CD4-positive, alpha-beta T cell (primary cell): ENCODE measurements at regions not wholly inside any gene's neighbourhood (a gene's known extent, or its start where the extent isn't known, plus 50 kb on each side); places are given as distances from the start of the nearest gene placed in this dataset.

ENCODE experiments used
- ATAC-seq: fragments of 200-7000 bp; cut with Tn5 transposase; one replicate; pipeline ENCODE4 v1.10.0; 2022; ENCODE audit warnings: mild to moderate bottlenecking; ENCODE audit not compliant: poor library complexity
- CTCF ChIA-PET: fragments of 350-600 bp; sonication (Branson Sonifier 250); formaldehyde crosslinking; loops from one replicate; lab custom pipeline; 2021; ENCODE audit warnings: antibody characterized with exemption, inconsistent platforms; lab: Charles Lee
- POLR2A ChIA-PET: fragments of 350-600 bp; sonication (Branson Sonifier 250); formaldehyde crosslinking; loops from one replicate; lab custom pipeline; 2021; ENCODE audit warnings: antibody characterized with exemption, inconsistent platforms; lab: Charles Lee
- DNase-seq, 14 experiments: peaks; one replicate each; pipeline ENCODE4 v3.0.0-alpha.2; 2013 to 2020; ENCODE audit warnings: mixed read lengths in 2 of 14
- H3K27ac ChIP-seq, 2 donors: one replicate each; pipeline versions ENCODE4 v1.5.1 to v1.7.0; 2013; ENCODE audit warnings: low read length in 2 of 2, low read depth in 1 of 2, mild to moderate bottlenecking in 1 of 2
- H3K27me3 ChIP-seq, 2 experiments: 1 replicate in 1 of 2; 2 replicates in 1 of 2; pipeline versions ENCODE4 v1.6.1 to v1.7.0; 2013; ENCODE audit warnings: low read length in 2 of 2, control low read depth in 1 of 2, mild to moderate bottlenecking in 1 of 2, moderate library complexity in 1 of 2; ENCODE audit not compliant: insufficient read depth in 2 of 2, control insufficient read depth in 1 of 2
- H3K36me3 ChIP-seq: one replicate; pipeline ENCODE4 v1.6.1; 2013; ENCODE audit warnings: low read length, control low read depth; ENCODE audit not compliant: insufficient read depth
- H3K4me1 ChIP-seq: one replicate; pipeline ENCODE4 v1.6.1; 2013; ENCODE audit warnings: low read length, control low read depth; ENCODE audit not compliant: insufficient read depth
- H3K4me3 ChIP-seq: one replicate; pipeline ENCODE4 v1.5.1; 2013; ENCODE audit warnings: mild to moderate bottlenecking, low read length, moderate library complexity
- H3K9me3 ChIP-seq, 2 experiments: 1 replicate in 1 of 2; 2 replicates in 1 of 2; pipeline versions ENCODE4 v1.6.1 to v1.7.0; 2013; ENCODE audit warnings: low read length in 2 of 2, mild to moderate bottlenecking in 2 of 2, control low read depth in 1 of 2, moderate library complexity in 1 of 2; ENCODE audit not compliant: control insufficient read depth in 1 of 2, insufficient read depth in 1 of 2
- H3K27ac Mint-ChIP-seq: one replicate; pipeline ENCODE4 v1.8.0; 2020; ENCODE audit warnings: mixed read lengths
- H3K27me3 Mint-ChIP-seq: one replicate; pipeline ENCODE4 v1.8.0; 2021; ENCODE audit warnings: mixed read lengths
- H3K36me3 Mint-ChIP-seq: one replicate; pipeline ENCODE4 v1.8.0; 2021; ENCODE audit warnings: low read depth, mixed read lengths
- H3K4me1 Mint-ChIP-seq: one replicate; pipeline ENCODE4 v1.8.0; 2021; ENCODE audit warnings: low read depth, mixed read lengths
- H3K4me3 Mint-ChIP-seq: one replicate; pipeline ENCODE4 v1.8.0; 2020; ENCODE audit warnings: mild to moderate bottlenecking, mixed read lengths
- H3K9me3 Mint-ChIP-seq: one replicate; pipeline ENCODE4 v1.8.0; 2020; ENCODE audit warnings: mixed read lengths
- CTCF ChIP-seq: fragments of 200-600 bp; IDR thresholded peaks from one replicate; pipeline ENCODE4 v1.8.0; 2022; ENCODE audit warnings: antibody characterized with exemption, mild to moderate bottlenecking
- intact Hi-C, 2 experiments: fragments of 100-400 bp; cut with DNase I in 1 of 2; cut with micrococcal nuclease in 1 of 2; formaldehyde crosslinking; loops; one replicate each; pipeline versions ENCODE4 v1.15.1 to v1.9.0; 2023 to 2025; cut with DNase I, micrococcal nuclease

GRCh38 chr3:146899171-146899570 is 294.0 kb upstream of the PLSCR5 start:
- Mint-ChIP-seq H3K4me3 (no peak overlapping the region), H3K27me3 (no peaks in the 10 kb centered on the region), H3K36me3 (no peaks in the 10 kb centered on the region), H3K9me3 (peaks cover 4% of the 10 kb centered on the region), H3K4me1 (no peaks in the 10 kb centered on the region), H3K27ac (no peak overlapping the region)
- Histone ChIP-seq H3K9me3 (peaks cover 4 to 5% of the 10 kb centered on the region in 2 experiments), H3K4me1 (no peaks in the 10 kb centered on the region), H3K36me3 (no peaks in the 10 kb centered on the region), H3K4me3 (no peak overlapping the region), H3K27ac (no peak overlapping the region), H3K27me3 (no peaks in the 10 kb centered on the region)
- POLR2A ChIA-PET: no interaction called here
- no peak for TF ChIP-seq CTCF
- no peak for ATAC-seq
- intact Hi-C loops: no loop called here
- CTCF ChIA-PET: no interaction called here
- DNase-seq: no peak

DNA sequence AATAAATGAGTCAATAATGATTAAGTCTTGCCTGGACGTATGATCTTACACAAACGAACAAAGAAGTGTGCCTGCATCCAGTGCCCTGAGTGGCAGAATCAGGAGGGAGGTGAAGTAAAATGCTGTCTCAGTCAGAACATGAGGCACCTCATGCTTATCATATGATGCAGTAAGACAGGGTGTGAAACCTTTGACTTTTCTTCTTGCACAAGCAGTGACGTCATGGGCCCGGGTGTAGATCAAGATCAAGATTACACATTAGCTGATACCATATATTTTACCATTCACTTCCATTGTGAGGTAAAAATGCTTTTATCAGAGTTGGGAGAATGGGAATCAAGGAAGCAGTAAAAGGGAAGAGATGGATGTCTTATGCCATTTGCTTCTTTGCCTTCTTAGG is 291.6 kb upstream of the PLSCR5 start:
- no peak for ATAC-seq
- Mint-ChIP-seq H3K27ac (no peak overlapping the region), H3K9me3 (peaks cover 4% of the 10 kb centered on the region), H3K27me3 (no peaks in the 10 kb centered on the region), H3K36me3 (no peaks in the 10 kb centered on the region), H3K4me1 (no peaks in the 10 kb centered on the region), H3K4me3 (no peak overlapping the region)
- H3K9me3 ChIP-seq: peaks cover 4 to 5% of the 10 kb centered on the region in 2 experiments
- ChIA-PET POLR2A (no interaction called here), CTCF (no interaction called here)
- intact Hi-C loops: no loop called here
- H3K27ac ChIP-seq: no peak overlapping the region
- no peak for TF ChIP-seq CTCF
- H3K27me3 ChIP-seq: no peaks in the 10 kb centered on the region
- no peak for DNase-seq
- H3K36me3 ChIP-seq: no peaks in the 10 kb centered on the region
- no peak overlapping the region for H3K4me3 ChIP-seq
- H3K4me1 ChIP-seq: no peaks in the 10 kb centered on the region

DNA sequence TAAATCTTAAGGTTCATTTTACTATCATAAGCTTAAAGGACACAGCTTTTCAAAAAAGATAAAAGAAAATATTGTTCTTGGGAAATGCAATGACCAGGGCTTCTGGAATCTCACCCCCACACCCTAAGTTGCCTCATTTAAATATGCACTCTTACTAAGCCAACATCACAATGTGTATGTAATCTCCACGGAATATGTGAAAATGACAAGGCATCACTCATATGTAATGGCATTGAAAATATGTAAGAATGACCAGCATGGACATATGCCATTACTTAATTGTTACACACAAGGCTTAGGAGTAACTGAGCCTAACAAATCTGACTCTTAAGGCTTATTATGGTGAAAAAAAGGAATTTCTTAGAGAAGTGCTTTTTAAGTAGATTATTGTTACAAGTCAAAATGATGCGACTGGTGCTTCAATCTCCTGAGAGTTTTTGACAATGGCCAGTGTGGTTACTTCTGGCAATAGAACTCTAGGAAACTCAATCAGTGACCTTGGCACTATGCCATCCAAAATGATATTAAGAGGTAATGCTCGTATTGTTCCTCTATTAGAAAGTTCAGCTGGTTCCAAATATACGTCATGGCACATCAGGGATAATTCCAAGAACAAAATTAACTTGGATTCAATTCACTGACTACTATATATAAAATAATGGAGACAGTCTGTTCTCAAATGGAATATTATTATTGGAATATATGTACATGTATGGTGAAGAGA is 290.0 kb upstream of the PLSCR5 start:
- DNase-seq (no peak), ATAC-seq (no peak)
- Histone ChIP-seq H3K4me3 (no peak overlapping the region), H3K4me1 (no peaks in the 10 kb centered on the region), H3K9me3 (no peaks in the 10 kb centered on the region), H3K27me3 (no peaks in the 10 kb centered on the region), H3K36me3 (no peaks in the 10 kb centered on the region), H3K27ac (no peak overlapping the region)
- TF ChIP-seq CTCF: no peak
- Mint-ChIP-seq H3K27ac (no peak overlapping the region), H3K36me3 (no peaks in the 10 kb centered on the region), H3K4me3 (no peak overlapping the region), H3K9me3 (peaks cover 4% of the 10 kb centered on the region), H3K27me3 (no peaks in the 10 kb centered on the region), H3K4me1 (no peaks in the 10 kb centered on the region)
- intact Hi-C loops: no loop called here
- POLR2A ChIA-PET: no interaction called here
- CTCF ChIA-PET: no interaction called here
